Subcutaneous abdominal adipose tissue (tissue), 5 donors: ENCODE measurements at regions not wholly inside any gene's neighbourhood (a gene's known extent, or its start where the extent isn't known, plus 50 kb on each side); places are given as distances from the start of the nearest gene placed in this dataset.
A peak's percentile ranks its signal among the peaks of the same experiment; 100 is the strongest.

Experiments
- H3K27ac ChIP-seq: one replicate; pipeline ENCODE4 v1.7.0; 2013; ENCODE audit warnings: low read depth, mild to moderate bottlenecking, inconsistent platforms, low read length, moderate library complexity
- H3K27me3 ChIP-seq, 5 donors: one replicate each; pipeline ENCODE4 v1.7.0; 2013; ENCODE audit warnings: low read length in 5 of 5, inconsistent platforms in 1 of 5; ENCODE audit not compliant: control insufficient read depth in 5 of 5, insufficient read depth in 4 of 5
- H3K36me3 ChIP-seq, 5 donors: one replicate each; pipeline ENCODE4 v1.7.0; 2013; ENCODE audit warnings: low read length in 5 of 5; ENCODE audit not compliant: control insufficient read depth in 5 of 5, insufficient read depth in 5 of 5
- H3K4me1 ChIP-seq, 5 donors: one replicate each; pipeline ENCODE4 v1.7.0; 2013; ENCODE audit warnings: low read length in 5 of 5, mild to moderate bottlenecking in 3 of 5, moderate library complexity in 1 of 5; ENCODE audit not compliant: control insufficient read depth in 5 of 5, insufficient read depth in 5 of 5
- H3K4me3 ChIP-seq, 5 donors: one replicate each; pipeline ENCODE4 v1.7.0; 2013; ENCODE audit warnings: low read length in 5 of 5, low read depth in 1 of 5
- H3K9ac ChIP-seq, 5 donors: one replicate each; pipeline ENCODE4 v1.7.0; 2013; ENCODE audit warnings: low read length in 5 of 5, mild to moderate bottlenecking in 4 of 5, moderate library complexity in 3 of 5
- H3K9me3 ChIP-seq, 5 donors: one replicate each; pipeline ENCODE4 v1.7.0; 2013; ENCODE audit warnings: low read length in 5 of 5; ENCODE audit not compliant: control insufficient read depth in 5 of 5
- donor health status: healthy.
- donor health status: healthy.
- donor health status: healthy.
- donor health status: healthy.
- donor health status: healthy.

GRCh38 chr6:14501914-14502313, 384.3 kb downstream of the CD83 start:
- no peak overlapping the region for H3K9ac ChIP-seq
- H3K36me3 ChIP-seq, result no peaks in the 10 kb centered on the region
- H3K4me1 ChIP-seq, result no peaks in the 10 kb centered on the region
- H3K27me3 ChIP-seq, result no peaks in the 10 kb centered on the region
- H3K27ac ChIP-seq, result no peak overlapping the region
- H3K4me3 ChIP-seq, result no peak overlapping the region
- H3K9me3 ChIP-seq, result no peaks in the 10 kb centered on the region

- H3K9me3 ChIP-seq, result no peaks in the 10 kb centered on the region
- H3K4me3 ChIP-seq, result no peak overlapping the region
- no peak overlapping the region for H3K9ac ChIP-seq
- H3K27me3 ChIP-seq, result no peaks in the 10 kb centered on the region
- no peaks in the 10 kb centered on the region for H3K36me3 ChIP-seq
- no peaks in the 10 kb centered on the region for H3K4me1 ChIP-seq
- no peak overlapping the region for H3K27ac ChIP-seq
These were observed 385.0 kb downstream of the CD83 start for GRCh38 chr6:14502551-14502950.

- no peaks in the 10 kb centered on the region for H3K36me3 ChIP-seq
- no peak overlapping the region for H3K4me3 ChIP-seq
- no peaks in the 10 kb centered on the region for H3K27me3 ChIP-seq
- H3K27ac ChIP-seq, result no peak overlapping the region
- no peaks in the 10 kb centered on the region for H3K4me1 ChIP-seq
- H3K9me3 ChIP-seq, result no peaks in the 10 kb centered on the region
- H3K9ac ChIP-seq, result no peak overlapping the region
These were observed 387.8 kb downstream of the CD83 start for GRCh38 chr6:14505401-14505800.

GRCh38 chr6:14506656-14507246, 389.2 kb downstream of the CD83 start:
- no peaks in the 10 kb centered on the region for H3K36me3 ChIP-seq
- H3K9me3 ChIP-seq, result no peaks in the 10 kb centered on the region
- no peak overlapping the region for H3K9ac ChIP-seq
- H3K27ac ChIP-seq, result no peak overlapping the region
- H3K4me3 ChIP-seq, result no peak overlapping the region
- H3K27me3 ChIP-seq, result no peaks in the 10 kb centered on the region
- H3K4me1 ChIP-seq, result peaks cover 0 to 7% (median 3%) of the 10 kb centered on the region in 5 donors

- no peaks in the 10 kb centered on the region for H3K36me3 ChIP-seq
- no peaks in the 10 kb centered on the region for H3K27me3 ChIP-seq
- H3K9ac ChIP-seq, result no peak overlapping the region
- H3K27ac ChIP-seq, result no peak overlapping the region
- H3K4me1 ChIP-seq, result peaks cover 0 to 7% (median 3%) of the 10 kb centered on the region in 5 donors
- no peak overlapping the region for H3K4me3 ChIP-seq
- no peaks in the 10 kb centered on the region for H3K9me3 ChIP-seq
These were observed 391.5 kb downstream of the CD83 start for GRCh38 chr6:14509120-14509519.

GRCh38 chr6:14510038-14510437, 392.5 kb downstream of the CD83 start:
- no peaks in the 10 kb centered on the region for H3K9me3 ChIP-seq
- no peak overlapping the region for H3K4me3 ChIP-seq
- peaks cover 0 to 7% (median 3%) of the 10 kb centered on the region in 5 donors for H3K4me1 ChIP-seq
- H3K27ac ChIP-seq, result no peak overlapping the region
- H3K9ac ChIP-seq, result no peak overlapping the region
- H3K27me3 ChIP-seq, result no peaks in the 10 kb centered on the region
- no peaks in the 10 kb centered on the region for H3K36me3 ChIP-seq

- Histone ChIP-seq H3K27ac (no peak overlapping the region), H3K4me1 (peaks cover 0 to 7% (median 3%) of the 10 kb centered on the region in 5 donors), H3K27me3 (no peaks in the 10 kb centered on the region), H3K9me3 (no peaks in the 10 kb centered on the region), H3K9ac (no peak overlapping the region), H3K4me3 (no peak overlapping the region), H3K36me3 (no peaks in the 10 kb centered on the region)
These were observed 393.6 kb downstream of the CD83 start for GRCh38 chr6:14511061-14511586.

GRCh38 chr6:14512246-14512645, 394.7 kb downstream of the CD83 start:
- no peaks in the 10 kb centered on the region for H3K9me3 ChIP-seq
- no peak overlapping the region for H3K27ac ChIP-seq
- H3K27me3 ChIP-seq, result no peaks in the 10 kb centered on the region
- H3K4me1 ChIP-seq, result peaks cover 0 to 15% (median 4%) of the 10 kb centered on the region in 5 donors
- no peak overlapping the region for H3K9ac ChIP-seq
- H3K36me3 ChIP-seq, result no peaks in the 10 kb centered on the region
- no peak overlapping the region for H3K4me3 ChIP-seq

- H3K27ac ChIP-seq, result no peak overlapping the region
- H3K9me3 ChIP-seq, result no peaks in the 10 kb centered on the region
- no peak overlapping the region for H3K9ac ChIP-seq
- no peak overlapping the region for H3K4me3 ChIP-seq
- peaks cover 0 to 29% (median 14%) of the 10 kb centered on the region in 5 donors for H3K4me1 ChIP-seq
- H3K27me3 ChIP-seq, result no peaks in the 10 kb centered on the region
- H3K36me3 ChIP-seq, result no peaks in the 10 kb centered on the region
These were observed 396.2 kb downstream of the CD83 start for GRCh38 chr6:14513496-14514393.

- H3K4me3 ChIP-seq, result peak overlapping the region in 2 of 5 donors; percentile 18 to 49
- no peaks in the 10 kb centered on the region for H3K27me3 ChIP-seq
- H3K9me3 ChIP-seq, result no peaks in the 10 kb centered on the region
- peaks cover 0 to 25% (median 13%) of the 10 kb centered on the region in 5 donors for H3K4me1 ChIP-seq
- no peak overlapping the region for H3K9ac ChIP-seq
- peak overlapping the region; percentile 19 for H3K27ac ChIP-seq
- H3K36me3 ChIP-seq, result no peaks in the 10 kb centered on the region
These were observed 399.4 kb downstream of the CD83 start for GRCh38 chr6:14516956-14517355.
